ENCODE measurements at regions not wholly inside any gene's neighbourhood (a gene's known extent, or its start where the extent isn't known, plus 50 kb on each side); places are given as distances from the start of the nearest gene placed in this dataset.

GRCh38 chr15:70432924-70433495 is 330.3 kb downstream of the UACA start:
- TF ChIP-seq POLR2A (IDR thresholded peaks at IDR 0.05), result no peak
- TF ChIP-seq, protein P1, sequence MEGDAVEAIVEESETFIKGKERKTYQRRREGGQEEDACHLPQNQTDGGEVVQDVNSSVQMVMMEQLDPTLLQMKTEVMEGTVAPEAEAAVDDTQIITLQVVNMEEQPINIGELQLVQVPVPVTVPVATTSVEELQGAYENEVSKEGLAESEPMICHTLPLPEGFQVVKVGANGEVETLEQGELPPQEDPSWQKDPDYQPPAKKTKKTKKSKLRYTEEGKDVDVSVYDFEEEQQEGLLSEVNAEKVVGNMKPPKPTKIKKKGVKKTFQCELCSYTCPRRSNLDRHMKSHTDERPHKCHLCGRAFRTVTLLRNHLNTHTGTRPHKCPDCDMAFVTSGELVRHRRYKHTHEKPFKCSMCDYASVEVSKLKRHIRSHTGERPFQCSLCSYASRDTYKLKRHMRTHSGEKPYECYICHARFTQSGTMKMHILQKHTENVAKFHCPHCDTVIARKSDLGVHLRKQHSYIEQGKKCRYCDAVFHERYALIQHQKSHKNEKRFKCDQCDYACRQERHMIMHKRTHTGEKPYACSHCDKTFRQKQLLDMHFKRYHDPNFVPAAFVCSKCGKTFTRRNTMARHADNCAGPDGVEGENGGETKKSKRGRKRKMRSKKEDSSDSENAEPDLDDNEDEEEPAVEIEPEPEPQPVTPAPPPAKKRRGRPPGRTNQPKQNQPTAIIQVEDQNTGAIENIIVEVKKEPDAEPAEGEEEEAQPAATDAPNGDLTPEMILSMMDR (IDR thresholded peaks at IDR 0.05), result no peak
- TF ChIP-seq EP300 (IDR thresholded peaks at IDR 0.05; ENCODE audit: low read depth), result no peak
- TF ChIP-seq POLR2AphosphoS5 (IDR thresholded peaks at IDR 0.05), result no peak

Measured in transverse colon (tissue), 4 donors.